ENCODE measurements at regions not wholly inside any gene's neighbourhood (a gene's known extent, or its start where the extent isn't known, plus 50 kb on each side); places are given as distances from the start of the nearest gene placed in this dataset.

DNA sequence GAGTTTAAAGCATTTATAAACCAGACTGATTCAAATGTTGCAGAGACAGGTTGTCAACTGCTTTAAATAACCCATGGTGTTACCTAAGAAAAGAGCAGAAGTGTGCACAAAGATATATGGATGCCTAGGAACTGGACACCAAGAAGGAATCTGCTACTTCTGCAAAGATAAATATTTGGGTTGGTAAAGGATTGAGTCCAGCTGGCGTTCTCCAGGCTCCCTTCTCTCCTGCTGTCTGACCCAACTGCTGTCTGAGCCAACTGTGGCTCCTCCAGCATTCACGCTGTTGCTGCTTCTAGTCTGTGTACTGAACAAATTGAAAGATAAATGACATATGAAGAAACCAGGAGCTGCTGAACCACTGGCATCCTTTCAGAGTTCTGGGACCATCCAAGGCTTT, 1167.8 kb upstream of the PRKX start:
- Histone ChIP-seq H3K27ac (ENCODE audit: low read depth in 2 of 2, low read length in 2 of 2) (no peak overlapping the region), H3K9me3 (ENCODE audit: control insufficient read depth in 2 of 3, insufficient read depth in 1 of 3, low read length in 3 of 3) (no peaks in the 10 kb centered on the region), H3K4me1 (ENCODE audit: control insufficient read depth in 2 of 3, insufficient read depth in 2 of 3, low read depth in 1 of 3, low read length in 3 of 3) (no peaks in the 10 kb centered on the region), H3K36me3 (ENCODE audit: control insufficient read depth in 2 of 3, insufficient read depth in 3 of 3, low read length in 3 of 3) (no peaks in the 10 kb centered on the region), H3K9ac (ENCODE audit: low read length in 3 of 3) (no peak overlapping the region), H3K4me3 (ENCODE audit: low read length in 3 of 3) (no peak overlapping the region), H3K27me3 (ENCODE audit: control insufficient read depth, insufficient read depth, low read length) (no peaks in the 10 kb centered on the region)
- no peak for TF ChIP-seq CTCF (IDR thresholded peaks at IDR 0.05; ENCODE audit: borderline replicate concordance, extremely low read depth, insufficient read depth)
- no peak for FAIRE-seq
- peak in 3 of 5 donors; percentile 11 to 31 (median 28) for DNase-seq
- intact Hi-C loops (cut with DNase I), result no loop called here

- TF ChIP-seq CTCF (IDR thresholded peaks at IDR 0.05; ENCODE audit: borderline replicate concordance, extremely low read depth, insufficient read depth), result no peak
- no peaks in the 10 kb centered on the region for H3K4me1 ChIP-seq (ENCODE audit: control insufficient read depth in 2 of 3, insufficient read depth in 2 of 3, low read depth in 1 of 3, low read length in 3 of 3)
- H3K4me3 ChIP-seq (ENCODE audit: low read length in 3 of 3), result no peak overlapping the region
- no peak for FAIRE-seq
- H3K36me3 ChIP-seq (ENCODE audit: control insufficient read depth in 2 of 3, insufficient read depth in 3 of 3, low read length in 3 of 3), result no peaks in the 10 kb centered on the region
- intact Hi-C loops (cut with DNase I), result no loop called here
- no peak for DNase-seq
- H3K9me3 ChIP-seq (ENCODE audit: control insufficient read depth in 2 of 3, insufficient read depth in 1 of 3, low read length in 3 of 3), result no peaks in the 10 kb centered on the region
- no peaks in the 10 kb centered on the region for H3K27me3 ChIP-seq (ENCODE audit: control insufficient read depth, insufficient read depth, low read length)
- no peak overlapping the region for H3K9ac ChIP-seq (ENCODE audit: low read length in 3 of 3)
- H3K27ac ChIP-seq (ENCODE audit: low read depth in 2 of 2, low read length in 2 of 2), result no peak overlapping the region
Measured at GRCh38 chrX:4878640-4879039, 1165.2 kb upstream of the PRKX start.

DNA sequence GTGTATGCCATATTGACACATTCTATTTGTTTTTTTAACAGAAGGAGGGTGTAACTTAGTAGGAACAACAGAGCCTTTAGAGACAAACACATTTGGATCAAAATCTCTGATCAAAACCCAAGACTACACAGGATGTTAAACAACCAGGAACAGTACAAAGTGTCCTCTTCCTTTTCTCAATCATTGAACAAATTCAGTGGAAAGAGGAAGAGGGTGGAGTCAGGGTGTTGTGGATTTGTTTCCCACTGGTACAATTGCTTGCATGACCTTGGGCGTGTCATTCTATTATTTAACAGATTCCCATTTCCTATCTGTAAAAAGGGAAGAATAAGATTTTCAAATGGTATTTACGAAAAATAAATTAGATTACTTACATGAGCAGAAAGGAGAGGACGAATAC, 1162.8 kb upstream of the PRKX start:
- Histone ChIP-seq H3K9ac (ENCODE audit: low read length in 3 of 3) (no peak overlapping the region), H3K9me3 (ENCODE audit: control insufficient read depth in 2 of 3, insufficient read depth in 1 of 3, low read length in 3 of 3) (no peaks in the 10 kb centered on the region), H3K27me3 (ENCODE audit: control insufficient read depth, insufficient read depth, low read length) (no peaks in the 10 kb centered on the region), H3K4me1 (ENCODE audit: control insufficient read depth in 2 of 3, insufficient read depth in 2 of 3, low read depth in 1 of 3, low read length in 3 of 3) (no peaks in the 10 kb centered on the region), H3K36me3 (ENCODE audit: control insufficient read depth in 2 of 3, insufficient read depth in 3 of 3, low read length in 3 of 3) (no peaks in the 10 kb centered on the region), H3K4me3 (ENCODE audit: low read length in 3 of 3) (no peak overlapping the region), H3K27ac (ENCODE audit: low read depth in 2 of 2, low read length in 2 of 2) (no peak overlapping the region)
- intact Hi-C loops (cut with DNase I), result no loop called here
- no peak for DNase-seq
- TF ChIP-seq CTCF (IDR thresholded peaks at IDR 0.05; ENCODE audit: borderline replicate concordance, extremely low read depth, insufficient read depth), result no peak
- no peak for FAIRE-seq

GRCh38 chrX:4851534-4851933, 1138.1 kb upstream of the PRKX start:
- H3K4me3 ChIP-seq (ENCODE audit: low read length in 3 of 3), result no peak overlapping the region
- DNase-seq (no peak), FAIRE-seq (no peak)
- H3K27ac ChIP-seq (ENCODE audit: low read depth in 2 of 2, low read length in 2 of 2), result no peak overlapping the region
- no peak for TF ChIP-seq CTCF (IDR thresholded peaks at IDR 0.05; ENCODE audit: borderline replicate concordance, extremely low read depth, insufficient read depth)
- no peak overlapping the region for H3K9ac ChIP-seq (ENCODE audit: low read length in 3 of 3)
- H3K9me3 ChIP-seq (ENCODE audit: control insufficient read depth in 2 of 3, insufficient read depth in 1 of 3, low read length in 3 of 3), result no peaks in the 10 kb centered on the region
- H3K4me1 ChIP-seq (ENCODE audit: control insufficient read depth in 2 of 3, insufficient read depth in 2 of 3, low read depth in 1 of 3, low read length in 3 of 3), result no peaks in the 10 kb centered on the region
- intact Hi-C loops (cut with DNase I), result no loop called here
- H3K27me3 ChIP-seq (ENCODE audit: control insufficient read depth, insufficient read depth, low read length), result no peaks in the 10 kb centered on the region
- no peaks in the 10 kb centered on the region for H3K36me3 ChIP-seq (ENCODE audit: control insufficient read depth in 2 of 3, insufficient read depth in 3 of 3, low read length in 3 of 3)
